H1 (cell line): ENCODE measurements at regions not wholly inside any gene's neighbourhood (a gene's known extent, or its start where the extent isn't known, plus 50 kb on each side); places are given as distances from the start of the nearest gene placed in this dataset.

Source experiments
- ASH2L ChIP-seq: fragments of 200-600, 300-600 bp; sonication (generic); IDR thresholded peaks from one replicate; pipeline ENCODE4 v1.7.1; 2017; ENCODE audit warnings: low read length
- POLR2AphosphoS5 ChIP-seq: IDR thresholded peaks from 2 replicates; pipeline ENCODE4 v1.6.1; 2011; ENCODE audit warnings: low read depth, low read length
- ZNF274 ChIP-seq: IDR thresholded peaks from 2 replicates; pipeline ENCODE4 v1.7.0; 2012; ENCODE audit warnings: low read length, borderline replicate concordance; ENCODE audit errors: extremely low read depth
- TF ChIP-seq, protein P1 (sequence below), 3 experiments: IDR thresholded peaks; 1 replicate in 2 of 3; 2 replicates in 1 of 3; pipeline versions ENCODE4 v1.5.1 to v1.6.1; 2011; ENCODE audit warnings: low read length in 3 of 3, mild to moderate bottlenecking in 3 of 3, inconsistent platforms in 2 of 3, low read depth in 1 of 3, moderate library complexity in 1 of 3; ENCODE audit not compliant: insufficient read depth in 1 of 3; ENCODE audit errors: control extremely low read depth in 1 of 3

DNA sequence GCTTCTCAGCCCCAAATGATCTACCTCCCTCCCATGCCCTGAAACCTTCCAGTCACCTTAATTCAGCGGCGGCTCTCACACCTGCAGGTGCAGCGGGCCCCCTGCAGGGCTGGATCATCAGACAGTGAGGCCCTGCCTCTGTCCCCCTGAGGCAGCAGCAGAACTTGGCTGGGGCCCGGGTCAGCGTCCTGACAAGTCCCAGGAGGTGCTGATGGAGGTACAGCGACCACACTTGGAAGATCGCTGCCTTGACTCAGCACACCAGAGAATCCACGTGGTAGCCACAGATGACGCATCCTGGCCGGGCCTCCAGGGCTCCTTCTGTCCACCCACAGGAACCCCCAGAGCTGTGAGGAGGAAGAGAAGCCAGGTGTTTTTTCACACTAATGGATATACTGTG lies 116.4 kb upstream of the THBS2 start:
- TF ChIP-seq, protein P1, sequence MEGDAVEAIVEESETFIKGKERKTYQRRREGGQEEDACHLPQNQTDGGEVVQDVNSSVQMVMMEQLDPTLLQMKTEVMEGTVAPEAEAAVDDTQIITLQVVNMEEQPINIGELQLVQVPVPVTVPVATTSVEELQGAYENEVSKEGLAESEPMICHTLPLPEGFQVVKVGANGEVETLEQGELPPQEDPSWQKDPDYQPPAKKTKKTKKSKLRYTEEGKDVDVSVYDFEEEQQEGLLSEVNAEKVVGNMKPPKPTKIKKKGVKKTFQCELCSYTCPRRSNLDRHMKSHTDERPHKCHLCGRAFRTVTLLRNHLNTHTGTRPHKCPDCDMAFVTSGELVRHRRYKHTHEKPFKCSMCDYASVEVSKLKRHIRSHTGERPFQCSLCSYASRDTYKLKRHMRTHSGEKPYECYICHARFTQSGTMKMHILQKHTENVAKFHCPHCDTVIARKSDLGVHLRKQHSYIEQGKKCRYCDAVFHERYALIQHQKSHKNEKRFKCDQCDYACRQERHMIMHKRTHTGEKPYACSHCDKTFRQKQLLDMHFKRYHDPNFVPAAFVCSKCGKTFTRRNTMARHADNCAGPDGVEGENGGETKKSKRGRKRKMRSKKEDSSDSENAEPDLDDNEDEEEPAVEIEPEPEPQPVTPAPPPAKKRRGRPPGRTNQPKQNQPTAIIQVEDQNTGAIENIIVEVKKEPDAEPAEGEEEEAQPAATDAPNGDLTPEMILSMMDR (IDR thresholded peaks at IDR 0.05; ENCODE audit: control extremely low read depth in 1 of 3, insufficient read depth in 1 of 3, low read depth in 1 of 3, low read length in 3 of 3), result no peak
- TF ChIP-seq ASH2L (no peak), POLR2AphosphoS5 (no peak), ZNF274 (no peak)
